Mesodermal cell (in vitro differentiated cells): ENCODE measurements at regions not wholly inside any gene's neighbourhood (a gene's known extent, or its start where the extent isn't known, plus 50 kb on each side); places are given as distances from the start of the nearest gene placed in this dataset.

Experiments
- H3K27ac ChIP-seq: 2 replicates; pipeline ENCODE4 v1.7.0; 2013; ENCODE audit warnings: mild to moderate bottlenecking, low read depth, low read length, moderate library complexity; ENCODE audit not compliant: severe bottlenecking
- H3K36me3 ChIP-seq: 2 replicates; pipeline ENCODE4 v1.7.1; 2013; ENCODE audit warnings: mild to moderate bottlenecking, low read length, moderate library complexity; ENCODE audit not compliant: control insufficient read depth, insufficient read depth
- H3K4me1 ChIP-seq: one replicate; pipeline ENCODE4 v1.7.1; 2013; ENCODE audit warnings: mild to moderate bottlenecking, low read length; ENCODE audit not compliant: insufficient read depth, control insufficient read depth, poor library complexity, severe bottlenecking
- H3K4me3 ChIP-seq: 2 replicates; pipeline ENCODE4 v1.7.0; 2013; ENCODE audit warnings: low read length, control low read depth, mild to moderate bottlenecking; ENCODE audit not compliant: insufficient read depth, poor library complexity, severe bottlenecking; ENCODE audit errors: extremely low read depth
- H3K9me3 ChIP-seq: 2 replicates; pipeline ENCODE4 v1.7.1; 2013; ENCODE audit warnings: mild to moderate bottlenecking, low read length, moderate library complexity; ENCODE audit not compliant: control insufficient read depth
- WGBS, 2 experiments: methylation state at CpG; one replicate each; pipeline ENCODE4 v1.1.5; 2013; ENCODE audit warnings: missing lambda C conversion rate in 2 of 2; ENCODE audit not compliant: insufficient coverage in 2 of 2; 5-methylcytosine and 5-hydroxymethylcytosine counted together

- no peaks in the 10 kb centered on the region for H3K36me3 ChIP-seq
- no peak overlapping the region for H3K4me3 ChIP-seq
- no peak overlapping the region for H3K27ac ChIP-seq
- 100% methylated on average over 2 to 3 of the region's 7 CpGs for WGBS, 2 experiments
- peaks cover 3% of the 10 kb centered on the region for H3K4me1 ChIP-seq
- no peaks in the 10 kb centered on the region for H3K9me3 ChIP-seq
These were observed 216.2 kb downstream of the SETD4 start for GRCh38 chr21:35843911-35844667.

- Histone ChIP-seq H3K4me3 (no peak overlapping the region), H3K36me3 (no peaks in the 10 kb centered on the region), H3K4me1 (peaks cover 3% of the 10 kb centered on the region), H3K9me3 (no peaks in the 10 kb centered on the region), H3K27ac (no peak overlapping the region)
- 87 to 100% methylated on average over 1 to 2 of the region's 2 CpGs for WGBS, 2 experiments
These were observed 219.4 kb downstream of the SETD4 start for GRCh38 chr21:35840949-35841348.

- peaks cover 3% of the 10 kb centered on the region for H3K4me1 ChIP-seq
- no peak overlapping the region for H3K27ac ChIP-seq
- no peaks in the 10 kb centered on the region for H3K36me3 ChIP-seq
- no peak overlapping the region for H3K4me3 ChIP-seq
- no peaks in the 10 kb centered on the region for H3K9me3 ChIP-seq
- WGBS, 2 experiments = no CpG with 5 or more reads among the region's 2 CpGs
These were observed 220.0 kb downstream of the SETD4 start for GRCh38 chr21:35840197-35840799.

- Histone ChIP-seq H3K36me3 (no peaks in the 10 kb centered on the region), H3K4me1 (peaks cover 6% of the 10 kb centered on the region), H3K27ac (no peak overlapping the region), H3K9me3 (no peaks in the 10 kb centered on the region), H3K4me3 (no peak overlapping the region)
- 90 to 96% methylated on average over 2 to 4 of the region's 7 CpGs for WGBS, 2 experiments
These were observed 221.2 kb downstream of the SETD4 start for GRCh38 chr21:35838987-35839763.

GRCh38 chr21:35838350-35838749, 222.0 kb downstream of the SETD4 start:
- Histone ChIP-seq H3K4me1 (peaks cover 10% of the 10 kb centered on the region), H3K27ac (no peak overlapping the region), H3K36me3 (no peaks in the 10 kb centered on the region), H3K4me3 (no peak overlapping the region), H3K9me3 (no peaks in the 10 kb centered on the region)
- 50 to 100% methylated on average over 1 of the region's 1 CpG for WGBS, 2 experiments

GRCh38 chr21:35833991-35834390, 226.3 kb downstream of the SETD4 start:
- Histone ChIP-seq H3K9me3 (no peaks in the 10 kb centered on the region), H3K4me1 (peaks cover 7% of the 10 kb centered on the region), H3K27ac (no peak overlapping the region), H3K4me3 (no peak overlapping the region), H3K36me3 (no peaks in the 10 kb centered on the region)
- WGBS, 2 experiments = 50 to 67% methylated on average over 1 of the region's 1 CpG

GRCh38 chr21:35833388-35833787, 226.9 kb downstream of the SETD4 start:
- no peaks in the 10 kb centered on the region for H3K9me3 ChIP-seq
- 88 to 93% methylated on average over 2 of the region's 3 CpGs for WGBS, 2 experiments
- peaks cover 7% of the 10 kb centered on the region for H3K4me1 ChIP-seq
- no peak overlapping the region for H3K4me3 ChIP-seq
- H3K27ac ChIP-seq = no peak overlapping the region
- H3K36me3 ChIP-seq = no peaks in the 10 kb centered on the region

- 91 to 94% methylated on average over 4 to 5 of the region's 6 CpGs for WGBS, 2 experiments
- H3K27ac ChIP-seq = no peak overlapping the region
- H3K4me1 ChIP-seq = peaks cover 7% of the 10 kb centered on the region
- no peaks in the 10 kb centered on the region for H3K9me3 ChIP-seq
- H3K36me3 ChIP-seq = no peaks in the 10 kb centered on the region
- H3K4me3 ChIP-seq = no peak overlapping the region
These were observed 229.1 kb downstream of the SETD4 start for GRCh38 chr21:35831230-35831629.

GRCh38 chr21:35829067-35829466, 231.3 kb downstream of the SETD4 start:
- WGBS, 2 experiments = 78 to 81% methylated on average over 5 of the region's 5 CpGs
- Histone ChIP-seq H3K4me3 (no peak overlapping the region), H3K9me3 (no peaks in the 10 kb centered on the region), H3K4me1 (peaks cover 3% of the 10 kb centered on the region), H3K27ac (no peak overlapping the region), H3K36me3 (no peaks in the 10 kb centered on the region)

- no peaks in the 10 kb centered on the region for H3K4me1 ChIP-seq
- no peak overlapping the region for H3K27ac ChIP-seq
- no peaks in the 10 kb centered on the region for H3K9me3 ChIP-seq
- WGBS, 2 experiments = 95 to 100% methylated on average over 1 to 3 of the region's 4 CpGs
- H3K4me3 ChIP-seq = no peak overlapping the region
- no peaks in the 10 kb centered on the region for H3K36me3 ChIP-seq
These were observed 232.2 kb downstream of the SETD4 start for GRCh38 chr21:35828161-35828560.
